H1 (cell line): ENCODE measurements at regions not wholly inside any gene's neighbourhood (a gene's known extent, or its start where the extent isn't known, plus 50 kb on each side); places are given as distances from the start of the nearest gene placed in this dataset.

Experiments
- CTCF ChIA-PET: fragments of 300-600 bp; sonication (Branson Sonifier 250); formaldehyde crosslinking; loops from one replicate; lab custom pipeline; 2021; ENCODE audit not compliant: partially characterized antibody; lab: Charles Lee
- POLR2A ChIA-PET: fragments of 300-600 bp; sonication (Branson Sonifier 250); formaldehyde crosslinking; loops from one replicate; lab custom pipeline; 2021; ENCODE audit warnings: inconsistent platforms; ENCODE audit not compliant: partially characterized antibody; lab: Charles Lee
- DNase-seq, 2 experiments: peaks; one replicate each; pipeline versions ENCODE4 v3.0.0 to v3.0.0-alpha.2; 2010 to 2022; ENCODE audit warnings: low spot score in 2 of 2, low read depth in 1 of 2, mixed read lengths in 1 of 2
- FAIRE-seq: peaks from 2 replicates; lab custom pipeline; 2011; peaks lifted over from hg19 to GRCh38; lab: Jason Lieb, UNC
- H2AFZ ChIP-seq: 2 replicates; pipeline ENCODE4 v1.8.1; 2012; ENCODE audit warnings: low read length, inconsistent platforms
- H2AK5ac ChIP-seq: 2 replicates; pipeline ENCODE4 v1.6.1; 2013; ENCODE audit warnings: low read depth, low read length
- H2BK120ac ChIP-seq: replicated peaks from 2 replicates; pipeline ENCODE3; 2013; ENCODE audit warnings: low read depth, low read length, inconsistent platforms
- H2BK12ac ChIP-seq: 2 replicates; pipeline ENCODE4 v1.6.1; 2013; ENCODE audit warnings: low read depth, low read length
- H2BK15ac ChIP-seq: 2 replicates; pipeline ENCODE4 v1.6.1; 2013; ENCODE audit warnings: low read length
- H2BK20ac ChIP-seq: 2 replicates; pipeline ENCODE4 v1.6.1; 2013; ENCODE audit warnings: low read length
- H2BK5ac ChIP-seq: 2 replicates; pipeline ENCODE4 v1.6.1; 2013; ENCODE audit warnings: low read depth, low read length
- H3K14ac ChIP-seq: 2 replicates; pipeline ENCODE4 v1.6.1; 2013; ENCODE audit warnings: inconsistent platforms; ENCODE audit not compliant: insufficient read length
- H3K18ac ChIP-seq: 2 replicates; pipeline ENCODE4 v1.6.1; 2013; ENCODE audit warnings: low read length; ENCODE audit errors: extremely low read depth
- H3K23ac ChIP-seq: 2 replicates; pipeline ENCODE4 v1.6.1; 2013; ENCODE audit warnings: inconsistent platforms; ENCODE audit not compliant: insufficient read length
- H3K23me2 ChIP-seq: 2 replicates; pipeline ENCODE4 v1.6.1; 2013; ENCODE audit warnings: low read depth, low read length
- H3K27ac ChIP-seq: 2 replicates; pipeline ENCODE4 v1.6.1; 2011; ENCODE audit warnings: low read depth, low read length, inconsistent platforms
- H3K27me3 ChIP-seq, 4 experiments: replicated peaks in 1 of 4; 1 replicate in 1 of 4; 2 replicates in 3 of 4; pipeline versions ENCODE4 v1.6.1 to v1.8.1; 2011 to 2013; ENCODE audit warnings: low read length in 3 of 4, mild to moderate bottlenecking in 3 of 4, inconsistent platforms in 2 of 4, mixed read lengths in 2 of 4, moderate library complexity in 1 of 4; ENCODE audit not compliant: control insufficient read depth in 3 of 4, insufficient read depth in 3 of 4; ENCODE audit errors: extremely low read depth in 1 of 4
- H3K36me3 ChIP-seq, 4 experiments: 2 replicates each; pipeline versions ENCODE4 v1.6.1 to v1.8.1; 2011 to 2013; ENCODE audit warnings: mild to moderate bottlenecking in 4 of 4, low read length in 3 of 4, moderate library complexity in 2 of 4, control low read depth in 1 of 4, inconsistent platforms in 1 of 4; ENCODE audit not compliant: insufficient read depth in 4 of 4, control insufficient read depth in 2 of 4
- H3K4ac ChIP-seq: replicated peaks from 2 replicates; pipeline ENCODE3; 2013; ENCODE audit warnings: low read length, low read depth, mixed read lengths, inconsistent platforms; ENCODE audit not compliant: insufficient read length
- H3K4me1 ChIP-seq, 4 experiments: replicated peaks in 1 of 4; 1 replicate in 1 of 4; 2 replicates in 3 of 4; pipeline versions ENCODE4 v1.6.1 to v1.8.1; 2011 to 2013; ENCODE audit warnings: low read length in 3 of 4, inconsistent platforms in 2 of 4, mixed read lengths in 1 of 4; ENCODE audit not compliant: insufficient read depth in 4 of 4, control insufficient read depth in 3 of 4
- H3K4me2 ChIP-seq, 2 experiments: 2 replicates each; pipeline versions ENCODE4 v1.6.1 to v1.8.1; 2011 to 2013; ENCODE audit warnings: low read depth in 2 of 2, low read length in 2 of 2, control low read depth in 1 of 2, inconsistent platforms in 1 of 2, mild to moderate bottlenecking in 1 of 2; ENCODE audit not compliant: insufficient read depth in 1 of 2
- H3K4me3 ChIP-seq, 4 experiments: fragments of 200-600, 300-600 bp in 1 of 4; sonication (generic), shearing (Covaris generic), sonication (Bioruptor Twin) in 1 of 4; 2 replicates each; pipeline versions ENCODE4 v1.5.1 to v1.8.1; 2011 to 2016; ENCODE audit warnings: low read length in 4 of 4, low read depth in 3 of 4, control low read depth in 2 of 4, inconsistent platforms in 2 of 4, mild to moderate bottlenecking in 2 of 4, mixed read lengths in 1 of 4, moderate library complexity in 1 of 4; ENCODE audit not compliant: insufficient read depth in 2 of 4; ENCODE audit errors: extremely low read depth in 1 of 4
- H3K56ac ChIP-seq: replicated peaks from 2 replicates; pipeline ENCODE3; 2013; ENCODE audit warnings: low read depth, mild to moderate bottlenecking, mixed read lengths, low read length, inconsistent platforms; ENCODE audit not compliant: insufficient read length
- H3K79me1 ChIP-seq: 2 replicates; pipeline ENCODE4 v1.6.1; 2013; ENCODE audit warnings: low read depth, low read length, control low read depth
- H3K79me2 ChIP-seq, 2 experiments: 2 replicates each; pipeline versions ENCODE4 v1.6.1 to v1.8.1; 2012 to 2013; ENCODE audit warnings: low read length in 2 of 2, mild to moderate bottlenecking in 2 of 2, inconsistent platforms in 1 of 2; ENCODE audit not compliant: insufficient read depth in 2 of 2, control insufficient read depth in 1 of 2
- H3K9ac ChIP-seq, 4 experiments: replicated peaks in 1 of 4; 1 replicate in 1 of 4; 2 replicates in 3 of 4; pipeline versions ENCODE4 v1.6.1 to v1.8.1; 2011 to 2013; ENCODE audit warnings: low read depth in 3 of 4, low read length in 3 of 4, control low read depth in 2 of 4, mild to moderate bottlenecking in 2 of 4, moderate library complexity in 2 of 4, inconsistent platforms in 1 of 4; ENCODE audit errors: extremely low read depth in 1 of 4
- H3K9me3 ChIP-seq, 2 experiments: 2 replicates each; pipeline versions ENCODE4 v1.6.1 to v1.8.1; 2012 to 2013; ENCODE audit warnings: mild to moderate bottlenecking in 2 of 2, moderate library complexity in 2 of 2, control low read depth in 1 of 2, inconsistent platforms in 1 of 2, low read depth in 1 of 2, low read length in 1 of 2, mixed read lengths in 1 of 2; ENCODE audit not compliant: insufficient read depth in 2 of 2
- H4K20me1 ChIP-seq, 2 experiments: replicated peaks in 1 of 2; 2 replicates each; pipeline versions ENCODE3 to v1.8.1; 2011 to 2013; ENCODE audit warnings: inconsistent platforms in 2 of 2, low read length in 2 of 2, mild to moderate bottlenecking in 1 of 2; ENCODE audit not compliant: insufficient read depth in 2 of 2, control insufficient read depth in 1 of 2
- H4K5ac ChIP-seq: 2 replicates; pipeline ENCODE4 v1.6.1; 2013; ENCODE audit warnings: low read length, low read depth, mixed read lengths, inconsistent platforms; ENCODE audit not compliant: insufficient read length
- H4K8ac ChIP-seq: 2 replicates; pipeline ENCODE4 v1.8.0; 2013; ENCODE audit warnings: mild to moderate bottlenecking, moderate library complexity, low read length, inconsistent platforms; ENCODE audit not compliant: insufficient read depth; ENCODE audit errors: extremely low read depth
- H4K91ac ChIP-seq: replicated peaks from 2 replicates; pipeline ENCODE3; 2013; ENCODE audit warnings: low read length, mixed read lengths, inconsistent platforms; ENCODE audit not compliant: insufficient read length
- CHD1 ChIP-seq: IDR thresholded peaks from 2 replicates; pipeline ENCODE4 v1.6.1; 2012; ENCODE audit warnings: low read depth, low read length, improper control_type of control experiment
- CTBP2 ChIP-seq: IDR thresholded peaks from 2 replicates; pipeline ENCODE4 v1.7.0; 2011; ENCODE audit warnings: borderline replicate concordance, mild to moderate bottlenecking, moderate library complexity, mixed read lengths, low read length; ENCODE audit not compliant: insufficient read depth, insufficient read length
- E2F6 ChIP-seq: IDR thresholded peaks from 2 replicates; pipeline ENCODE4 v1.6.1; 2012; ENCODE audit warnings: inconsistent platforms
- FOSL1 ChIP-seq: IDR thresholded peaks from 2 replicates; pipeline ENCODE4 v1.6.1; 2011; ENCODE audit warnings: mild to moderate bottlenecking, low read depth, low read length, moderate library complexity; ENCODE audit not compliant: insufficient read depth
- GABPA ChIP-seq: IDR thresholded peaks from 2 replicates; pipeline ENCODE4 v1.6.1; 2011; ENCODE audit warnings: mild to moderate bottlenecking, low read length, moderate library complexity, borderline replicate concordance; ENCODE audit not compliant: insufficient read depth
- RNF2 ChIP-seq: fragments of 200-900, 300-1000 bp; sonication (generic); IDR thresholded peaks from 2 replicates; pipeline ENCODE4 v1.7.1; 2016; ENCODE audit warnings: borderline replicate concordance, low read depth, mild to moderate bottlenecking, antibody characterized with exemption, low read length; ENCODE audit not compliant: poor library complexity, severe bottlenecking; ENCODE audit errors: missing control alignments
- TAF1 ChIP-seq: IDR thresholded peaks from 2 replicates; pipeline ENCODE4 v1.6.1; 2011; ENCODE audit warnings: mild to moderate bottlenecking, low read depth, low read length
- WGBS, 2 experiments: shearing (Covaris generic) in 1 of 2; methylation state at CpG; one replicate each; pipeline versions ENCODE4 v1.1.6 to v1.1.7; 2013 to 2015; ENCODE audit warnings: low lambda C conversion rate in 2 of 2, mixed read lengths in 2 of 2, inconsistent platforms in 1 of 2, low coverage in 1 of 2, missing lambda C conversion rate in 1 of 2; ENCODE audit not compliant: insufficient replicate concordance in 2 of 2, insufficient coverage in 1 of 2, insufficient read length in 1 of 2; ENCODE audit errors: extremely low coverage in 1 of 2, missing lambda C conversion rate in 1 of 2; 5-methylcytosine and 5-hydroxymethylcytosine counted together
- TF ChIP-seq, protein P1 (sequence below), 3 experiments: IDR thresholded peaks; 1 replicate in 2 of 3; 2 replicates in 1 of 3; pipeline versions ENCODE4 v1.5.1 to v1.6.1; 2011; ENCODE audit warnings: low read length in 3 of 3, mild to moderate bottlenecking in 3 of 3, inconsistent platforms in 2 of 3, low read depth in 1 of 3, moderate library complexity in 1 of 3; ENCODE audit not compliant: insufficient read depth in 1 of 3; ENCODE audit errors: control extremely low read depth in 1 of 3
- TF ChIP-seq, protein P2 (sequence below): IDR thresholded peaks from 2 replicates; pipeline ENCODE4 v1.6.1; 2011; ENCODE audit warnings: low read depth, mild to moderate bottlenecking, low read length; ENCODE audit not compliant: insufficient read depth
- TF ChIP-seq, protein P3 (sequence below): IDR thresholded peaks from 2 replicates; pipeline ENCODE4 v1.6.1; 2012; ENCODE audit warnings: inconsistent platforms

DNA sequence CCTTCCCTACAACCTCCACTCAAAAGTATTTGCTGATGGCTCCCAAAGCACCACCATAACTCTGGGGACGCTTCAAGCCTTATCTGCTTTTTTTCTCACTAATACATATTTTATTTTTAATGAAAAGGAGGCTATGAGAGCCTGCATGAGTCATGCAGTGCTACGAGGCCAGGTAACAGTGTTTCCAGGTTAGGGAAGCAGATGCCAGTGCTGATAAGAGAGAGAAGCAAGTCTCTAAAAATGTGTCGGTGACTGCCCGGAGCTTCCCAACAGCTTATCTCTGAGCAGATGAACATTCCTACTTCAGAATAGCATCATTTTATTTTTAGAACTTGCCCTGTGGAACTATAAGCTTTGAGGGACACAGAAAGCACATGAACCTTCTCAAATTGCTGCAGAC, 931.5 kb downstream of the CCSER2 start:
- H4K20me1 ChIP-seq: no peaks in the 10 kb centered on the region
- TF ChIP-seq E2F6: no peak
- TF ChIP-seq, protein P1, sequence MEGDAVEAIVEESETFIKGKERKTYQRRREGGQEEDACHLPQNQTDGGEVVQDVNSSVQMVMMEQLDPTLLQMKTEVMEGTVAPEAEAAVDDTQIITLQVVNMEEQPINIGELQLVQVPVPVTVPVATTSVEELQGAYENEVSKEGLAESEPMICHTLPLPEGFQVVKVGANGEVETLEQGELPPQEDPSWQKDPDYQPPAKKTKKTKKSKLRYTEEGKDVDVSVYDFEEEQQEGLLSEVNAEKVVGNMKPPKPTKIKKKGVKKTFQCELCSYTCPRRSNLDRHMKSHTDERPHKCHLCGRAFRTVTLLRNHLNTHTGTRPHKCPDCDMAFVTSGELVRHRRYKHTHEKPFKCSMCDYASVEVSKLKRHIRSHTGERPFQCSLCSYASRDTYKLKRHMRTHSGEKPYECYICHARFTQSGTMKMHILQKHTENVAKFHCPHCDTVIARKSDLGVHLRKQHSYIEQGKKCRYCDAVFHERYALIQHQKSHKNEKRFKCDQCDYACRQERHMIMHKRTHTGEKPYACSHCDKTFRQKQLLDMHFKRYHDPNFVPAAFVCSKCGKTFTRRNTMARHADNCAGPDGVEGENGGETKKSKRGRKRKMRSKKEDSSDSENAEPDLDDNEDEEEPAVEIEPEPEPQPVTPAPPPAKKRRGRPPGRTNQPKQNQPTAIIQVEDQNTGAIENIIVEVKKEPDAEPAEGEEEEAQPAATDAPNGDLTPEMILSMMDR (IDR thresholded peaks at IDR 0.05; ENCODE audit: control extremely low read depth in 1 of 3, insufficient read depth in 1 of 3, low read depth in 1 of 3, low read length in 3 of 3): no peak
- TF ChIP-seq, protein P2, sequence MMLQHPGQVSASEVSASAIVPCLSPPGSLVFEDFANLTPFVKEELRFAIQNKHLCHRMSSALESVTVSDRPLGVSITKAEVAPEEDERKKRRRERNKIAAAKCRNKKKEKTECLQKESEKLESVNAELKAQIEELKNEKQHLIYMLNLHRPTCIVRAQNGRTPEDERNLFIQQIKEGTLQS: no peak
- no peak for TF ChIP-seq RNF2
- TF ChIP-seq, protein P3, sequence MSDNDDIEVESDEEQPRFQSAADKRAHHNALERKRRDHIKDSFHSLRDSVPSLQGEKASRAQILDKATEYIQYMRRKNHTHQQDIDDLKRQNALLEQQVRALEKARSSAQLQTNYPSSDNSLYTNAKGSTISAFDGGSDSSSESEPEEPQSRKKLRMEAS: no peak
- no peak for TF ChIP-seq FOSL1
- no peak for TF ChIP-seq CTBP2
- TF ChIP-seq CHD1: no peak
- no peak for TF ChIP-seq GABPA
- TF ChIP-seq TAF1: no peak

More for the DNA sequence above, 931.5 kb downstream of the CCSER2 start:
- no peak overlapping the region for H4K91ac ChIP-seq
- H4K8ac ChIP-seq: no peak overlapping the region
- H3K4me2 ChIP-seq: no peak overlapping the region
- POLR2A ChIA-PET: no interaction called here
- H3K4me1 ChIP-seq: no peaks in the 10 kb centered on the region
- CTCF ChIA-PET: no interaction called here
- H3K9me3 ChIP-seq: no peaks in the 10 kb centered on the region
- H2AK5ac ChIP-seq: no peak overlapping the region
- FAIRE-seq (no peak), DNase-seq (no peak)
- H2AFZ ChIP-seq: no peak overlapping the region
- H3K14ac ChIP-seq: no peak overlapping the region
- no peak overlapping the region for H2BK12ac ChIP-seq
- no peak overlapping the region for H3K18ac ChIP-seq
- H2BK20ac ChIP-seq: no peak overlapping the region
- no peak overlapping the region for H3K27ac ChIP-seq
- WGBS, 2 experiments: 86% methylated on average over 4 of the region's 4 CpGs; no CpG with 5 or more reads in 1 of the 2 experiments
- H3K36me3 ChIP-seq: no peaks in the 10 kb centered on the region
- H2BK15ac ChIP-seq: no peak overlapping the region
- no peak overlapping the region for H2BK5ac ChIP-seq
- no peak overlapping the region for H3K4me3 ChIP-seq
- H3K56ac ChIP-seq: no peak overlapping the region
- no peak overlapping the region for H3K9ac ChIP-seq
- no peaks in the 10 kb centered on the region for H3K79me2 ChIP-seq
- no peaks in the 10 kb centered on the region for H3K79me1 ChIP-seq
- no peak overlapping the region for H3K23ac ChIP-seq
- H2BK120ac ChIP-seq: no peak overlapping the region
- no peak overlapping the region for H4K5ac ChIP-seq
- H3K27me3 ChIP-seq: no peaks in the 10 kb centered on the region
- no peak overlapping the region for H3K4ac ChIP-seq
- H3K23me2 ChIP-seq: no peaks in the 10 kb centered on the region
